Cardiac muscle cell (in vitro differentiated cells and primary cell): ENCODE measurements at regions not wholly inside any gene's neighbourhood (a gene's known extent, or its start where the extent isn't known, plus 50 kb on each side); places are given as distances from the start of the nearest gene placed in this dataset.

Experiments
- DNase-seq, 2 donors: peaks; one replicate each; pipeline versions ENCODE4 v3.0.0 to v3.0.0-alpha.2; 2010 to 2017; ENCODE audit warnings: low read depth in 1 of 2, low spot score in 1 of 2
- H3K27ac ChIP-seq: fragments of 200-600 bp; sonication (generic); 2 replicates; pipeline ENCODE4 v1.5.1; 2016
- H3K27me3 ChIP-seq: fragments of 200-600 bp; sonication (generic); 2 replicates; pipeline ENCODE4 v1.6.0; 2016; ENCODE audit warnings: control low read depth
- H3K36me3 ChIP-seq: fragments of 200-600 bp; sonication (generic); 2 replicates; pipeline ENCODE4 v1.5.1; 2016; ENCODE audit warnings: control low read depth
- H3K4me1 ChIP-seq: fragments of 200-600 bp; sonication (generic); 2 replicates; pipeline ENCODE4 v1.8.1; 2017; ENCODE audit warnings: low read depth, mild to moderate bottlenecking, mixed run types
- H3K4me3 ChIP-seq: fragments of 200-600 bp; sonication (generic); 2 replicates; pipeline ENCODE4 v1.5.1; 2016; ENCODE audit warnings: mild to moderate bottlenecking
- H3K9me3 ChIP-seq: fragments of 200-600 bp; sonication (generic); 2 replicates; pipeline ENCODE4 v1.5.1; 2017; ENCODE audit warnings: low read depth, mild to moderate bottlenecking, control low read depth
- TF ChIP-seq, protein P1 (sequence below): IDR thresholded peaks from 2 replicates; pipeline ENCODE4 v1.5.1; 2012; ENCODE audit warnings: low read depth, mild to moderate bottlenecking, low read length

- H3K4me3 ChIP-seq: no peak overlapping the region
- H3K9me3 ChIP-seq: no peaks in the 10 kb centered on the region
- H3K27me3 ChIP-seq: no peaks in the 10 kb centered on the region
- H3K27ac ChIP-seq: no peak overlapping the region
- H3K4me1 ChIP-seq: no peaks in the 10 kb centered on the region
- no peaks in the 10 kb centered on the region for H3K36me3 ChIP-seq
- DNase-seq: no peak
- TF ChIP-seq, protein P1, sequence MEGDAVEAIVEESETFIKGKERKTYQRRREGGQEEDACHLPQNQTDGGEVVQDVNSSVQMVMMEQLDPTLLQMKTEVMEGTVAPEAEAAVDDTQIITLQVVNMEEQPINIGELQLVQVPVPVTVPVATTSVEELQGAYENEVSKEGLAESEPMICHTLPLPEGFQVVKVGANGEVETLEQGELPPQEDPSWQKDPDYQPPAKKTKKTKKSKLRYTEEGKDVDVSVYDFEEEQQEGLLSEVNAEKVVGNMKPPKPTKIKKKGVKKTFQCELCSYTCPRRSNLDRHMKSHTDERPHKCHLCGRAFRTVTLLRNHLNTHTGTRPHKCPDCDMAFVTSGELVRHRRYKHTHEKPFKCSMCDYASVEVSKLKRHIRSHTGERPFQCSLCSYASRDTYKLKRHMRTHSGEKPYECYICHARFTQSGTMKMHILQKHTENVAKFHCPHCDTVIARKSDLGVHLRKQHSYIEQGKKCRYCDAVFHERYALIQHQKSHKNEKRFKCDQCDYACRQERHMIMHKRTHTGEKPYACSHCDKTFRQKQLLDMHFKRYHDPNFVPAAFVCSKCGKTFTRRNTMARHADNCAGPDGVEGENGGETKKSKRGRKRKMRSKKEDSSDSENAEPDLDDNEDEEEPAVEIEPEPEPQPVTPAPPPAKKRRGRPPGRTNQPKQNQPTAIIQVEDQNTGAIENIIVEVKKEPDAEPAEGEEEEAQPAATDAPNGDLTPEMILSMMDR: no peak
These were observed 97.9 kb upstream of the RND3 start for GRCh38 chr2:150585221-150585971.

- no peaks in the 10 kb centered on the region for H3K27me3 ChIP-seq
- no peaks in the 10 kb centered on the region for H3K9me3 ChIP-seq
- H3K4me1 ChIP-seq: no peaks in the 10 kb centered on the region
- no peak overlapping the region for H3K27ac ChIP-seq
- TF ChIP-seq, protein P1: no peak
- DNase-seq: no peak
- H3K4me3 ChIP-seq: no peak overlapping the region
- no peaks in the 10 kb centered on the region for H3K36me3 ChIP-seq
These were observed 96.6 kb upstream of the RND3 start for GRCh38 chr2:150584081-150584480.

DNA sequence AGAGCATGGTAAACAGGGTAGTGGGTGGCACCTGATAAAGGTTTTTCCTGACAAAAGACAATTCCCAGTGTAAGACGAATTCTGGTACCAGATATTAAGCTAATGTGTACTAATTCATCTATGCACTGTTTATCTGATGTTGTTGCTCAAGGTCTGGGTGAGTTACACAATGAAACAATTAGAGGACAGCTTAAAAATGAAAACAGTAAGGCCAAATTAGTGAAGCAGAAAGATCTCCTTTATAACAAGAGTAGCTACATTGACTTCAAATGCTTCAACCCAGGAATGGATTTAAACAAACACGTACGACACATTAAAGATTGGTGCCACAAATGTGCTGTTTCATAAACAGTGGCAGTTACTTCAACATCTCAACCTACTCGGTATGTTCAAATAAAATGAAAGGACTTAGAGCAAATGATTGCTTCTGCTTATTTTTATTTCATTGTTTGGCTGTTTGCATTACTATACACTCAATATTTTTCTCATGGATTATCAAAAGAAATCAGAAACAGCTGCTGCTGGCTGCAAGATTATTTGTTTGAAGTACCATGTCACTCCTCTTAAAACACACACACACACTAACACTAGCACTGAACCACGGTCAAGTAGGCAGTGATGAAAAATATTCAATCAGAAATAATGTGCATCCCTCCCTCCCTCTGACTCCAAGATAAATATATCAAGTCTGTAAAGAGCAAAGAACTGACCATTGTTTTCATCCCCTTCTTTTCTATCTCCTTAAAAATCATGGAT, 94.4 kb upstream of the RND3 start:
- Histone ChIP-seq H3K9me3 (no peaks in the 10 kb centered on the region), H3K27me3 (no peaks in the 10 kb centered on the region), H3K36me3 (no peaks in the 10 kb centered on the region), H3K4me1 (no peaks in the 10 kb centered on the region), H3K4me3 (no peak overlapping the region), H3K27ac (no peak overlapping the region)
- no peak for DNase-seq
- TF ChIP-seq, protein P1: no peak

- H3K4me1 ChIP-seq: no peaks in the 10 kb centered on the region
- H3K27me3 ChIP-seq: no peaks in the 10 kb centered on the region
- no peak overlapping the region for H3K27ac ChIP-seq
- H3K9me3 ChIP-seq: no peaks in the 10 kb centered on the region
- TF ChIP-seq, protein P1: no peak
- H3K36me3 ChIP-seq: no peaks in the 10 kb centered on the region
- DNase-seq: no peak
- H3K4me3 ChIP-seq: no peak overlapping the region
These were observed 91.0 kb upstream of the RND3 start for GRCh38 chr2:150578481-150578880.

- TF ChIP-seq, protein P1: no peak
- no peaks in the 10 kb centered on the region for H3K27me3 ChIP-seq
- DNase-seq: no peak
These were observed 88.4 kb upstream of the RND3 start for GRCh38 chr2:150575861-150576260.

More at GRCh38 chr2:150575861-150576260, 88.4 kb upstream of the RND3 start:
- Histone ChIP-seq H3K9me3 (no peaks in the 10 kb centered on the region), H3K4me1 (no peaks in the 10 kb centered on the region), H3K36me3 (no peaks in the 10 kb centered on the region), H3K4me3 (no peak overlapping the region), H3K27ac (no peak overlapping the region)
